GM18870 (cell line): ENCODE measurements at regions not wholly inside any gene's neighbourhood (a gene's known extent, or its start where the extent isn't known, plus 50 kb on each side); places are given as distances from the start of the nearest gene placed in this dataset.
"Not testable (repeated sequence)": the region's sequence is repeated elsewhere in the genome, so short reads cannot be mapped to it uniquely, and the experiment has no call there.

ENCODE experiments used
- ATAC-seq: cut with Tn5 transposase; IDR thresholded peaks from one replicate; pipeline ENCODE4 v1.9.1; 2021; ENCODE audit warnings: moderate library complexity; ENCODE audit not compliant: unreplicated experiment

- ATAC-seq, result no peak
Observed at GRCh38 chr10:125407000-125407502, 246.7 kb upstream of the CTBP2 start.

GRCh38 chr10:125404902-125405301, 244.5 kb upstream of the CTBP2 start:
- ATAC-seq, result not testable (repeated sequence)

GRCh38 chr10:125401462-125401861, 241.1 kb upstream of the CTBP2 start:
- ATAC-seq, result no peak

- ATAC-seq, result no peak
Observed at GRCh38 chr10:125399289-125399688, 238.9 kb upstream of the CTBP2 start.

GRCh38 chr10:125398270-125398669, 237.9 kb upstream of the CTBP2 start:
- no peak for ATAC-seq

- no peak for ATAC-seq
Observed at GRCh38 chr10:125397608-125398007, 237.2 kb upstream of the CTBP2 start.

- ATAC-seq, result no peak
Observed at GRCh38 chr10:125396676-125397075, 236.3 kb upstream of the CTBP2 start.

GRCh38 chr10:125392609-125393008, 232.2 kb upstream of the CTBP2 start:
- ATAC-seq, result no peak

GRCh38 chr10:125392154-125392553, 231.8 kb upstream of the CTBP2 start:
- no peak for ATAC-seq

GRCh38 chr10:125389648-125390047, 229.3 kb upstream of the CTBP2 start:
- no peak for ATAC-seq

GRCh38 chr10:125379592-125379991, 219.2 kb upstream of the CTBP2 start:
- no peak for ATAC-seq

GRCh38 chr10:125377368-125377767, 217.0 kb upstream of the CTBP2 start:
- no peak for ATAC-seq

- no peak for ATAC-seq
Observed at GRCh38 chr10:125375210-125375609, 214.8 kb upstream of the CTBP2 start.

- no peak for ATAC-seq
Observed at GRCh38 chr10:125373546-125373945, 213.2 kb upstream of the CTBP2 start.

- ATAC-seq, result no peak
Observed at GRCh38 chr10:125370578-125370977, 210.2 kb upstream of the CTBP2 start.

- ATAC-seq, result no peak
Observed at GRCh38 chr10:125369382-125370326, 209.3 kb upstream of the CTBP2 start.

GRCh38 chr10:125368146-125368545, 207.8 kb upstream of the CTBP2 start:
- ATAC-seq, result no peak

GRCh38 chr10:125363791-125364190, 203.4 kb upstream of the CTBP2 start:
- ATAC-seq, result no peak

GRCh38 chr10:125362950-125363349, 202.6 kb upstream of the CTBP2 start:
- no peak for ATAC-seq

- ATAC-seq, result no peak
Observed at GRCh38 chr10:125359401-125359800, 199.0 kb upstream of the CTBP2 start.

- no peak for ATAC-seq
Observed at GRCh38 chr10:125355657-125356056, 195.3 kb upstream of the CTBP2 start.

- ATAC-seq, result no peak
Observed at GRCh38 chr10:125350519-125350918, 190.2 kb upstream of the CTBP2 start.
